ENCODE measurements at regions not wholly inside any gene's neighbourhood (a gene's known extent, or its start where the extent isn't known, plus 50 kb on each side); places are given as distances from the start of the nearest gene placed in this dataset.
"Not testable (repeated sequence)": the region's sequence is repeated elsewhere in the genome, so short reads cannot be mapped to it uniquely, and the experiment has no call there.

GRCh38 chr10:93220296-93221170, 146.8 kb downstream of the CYP26A1 start:
- no peak for DNase-seq (ENCODE audit: insufficient read length, low spot score)
- no peak for FAIRE-seq
- no peak for TF ChIP-seq POLR2A (IDR thresholded peaks at IDR 0.05; ENCODE audit: low read depth, low read length)

- no peak for TF ChIP-seq POLR2A (IDR thresholded peaks at IDR 0.05; ENCODE audit: low read depth, low read length)
- FAIRE-seq: no peak
Measured at GRCh38 chr10:93221171-93221496, 147.4 kb downstream of the CYP26A1 start.

GRCh38 chr10:93221521-93221920, 147.8 kb downstream of the CYP26A1 start:
- no peak for TF ChIP-seq POLR2A (IDR thresholded peaks at IDR 0.05; ENCODE audit: low read depth, low read length)
- FAIRE-seq (no peak), DNase-seq (ENCODE audit: insufficient read length, low spot score) (no peak)

More at GRCh38 chr10:93221171-93221496, 147.4 kb downstream of the CYP26A1 start:
- DNase-seq (ENCODE audit: insufficient read length, low spot score): no peak

GRCh38 chr10:93222211-93222754, 148.6 kb downstream of the CYP26A1 start:
- FAIRE-seq (no peak), DNase-seq (ENCODE audit: insufficient read length, low spot score) (no peak)
- TF ChIP-seq POLR2A (IDR thresholded peaks at IDR 0.05; ENCODE audit: low read depth, low read length): no peak

GRCh38 chr10:93222876-93223275, 149.2 kb downstream of the CYP26A1 start:
- no peak for DNase-seq (ENCODE audit: insufficient read length, low spot score)
- FAIRE-seq: no peak
- TF ChIP-seq POLR2A (IDR thresholded peaks at IDR 0.05; ENCODE audit: low read depth, low read length): no peak

- no peak for DNase-seq (ENCODE audit: insufficient read length, low spot score)
- TF ChIP-seq POLR2A (IDR thresholded peaks at IDR 0.05; ENCODE audit: low read depth, low read length): no peak
- no peak for FAIRE-seq
Measured at GRCh38 chr10:93223336-93223735, 149.6 kb downstream of the CYP26A1 start.

GRCh38 chr10:93224005-93224779, 150.5 kb downstream of the CYP26A1 start:
- DNase-seq (ENCODE audit: insufficient read length, low spot score): no peak
- TF ChIP-seq POLR2A (IDR thresholded peaks at IDR 0.05; ENCODE audit: low read depth, low read length): no peak
- FAIRE-seq: no peak

- FAIRE-seq: no peak
- TF ChIP-seq POLR2A (IDR thresholded peaks at IDR 0.05; ENCODE audit: low read depth, low read length): no peak
- DNase-seq (ENCODE audit: insufficient read length, low spot score): no peak
Measured at GRCh38 chr10:93225938-93226337, 152.2 kb downstream of the CYP26A1 start.

- FAIRE-seq: no peak
- no peak for DNase-seq (ENCODE audit: insufficient read length, low spot score)
- no peak for TF ChIP-seq POLR2A (IDR thresholded peaks at IDR 0.05; ENCODE audit: low read depth, low read length)
Measured at GRCh38 chr10:93226619-93227018, 152.9 kb downstream of the CYP26A1 start.

- not testable (repeated sequence) for DNase-seq (ENCODE audit: insufficient read length, low spot score); FAIRE-seq
Measured at GRCh38 chr10:93230596-93230995, 156.9 kb downstream of the CYP26A1 start.

- FAIRE-seq; DNase-seq (ENCODE audit: insufficient read length, low spot score): not testable (repeated sequence)
Measured at GRCh38 chr10:93232159-93232558, 158.5 kb downstream of the CYP26A1 start.

GRCh38 chr10:93234940-93235339, 161.2 kb downstream of the CYP26A1 start:
- FAIRE-seq: not testable (repeated sequence)

GRCh38 chr10:93235686-93236085, 162.0 kb downstream of the CYP26A1 start:
- DNase-seq (ENCODE audit: insufficient read length, low spot score) (peak; percentile 38), FAIRE-seq (no peak)
- no peak for TF ChIP-seq POLR2A (IDR thresholded peaks at IDR 0.05; ENCODE audit: low read depth, low read length)

More at GRCh38 chr10:93234940-93235339, 161.2 kb downstream of the CYP26A1 start:
- not testable (repeated sequence) for DNase-seq (ENCODE audit: insufficient read length, low spot score)

- TF ChIP-seq POLR2A (IDR thresholded peaks at IDR 0.05; ENCODE audit: low read depth, low read length): no peak
- FAIRE-seq: no peak
- DNase-seq (ENCODE audit: insufficient read length, low spot score): no peak
Measured at GRCh38 chr10:93236393-93237040, 162.8 kb downstream of the CYP26A1 start.
